NB4 (cell line): ENCODE measurements at regions not wholly inside any gene's neighbourhood (a gene's known extent, or its start where the extent isn't known, plus 50 kb on each side); places are given as distances from the start of the nearest gene placed in this dataset.

Source experiments
- CTCF ChIP-seq: IDR thresholded peaks from one replicate; pipeline ENCODE4 v1.5.1; 2012; ENCODE audit warnings: low read depth, low read length
- MAX ChIP-seq: IDR thresholded peaks from 2 replicates; pipeline ENCODE4 v1.6.1; 2011; ENCODE audit warnings: low read depth, low read length

- TF ChIP-seq CTCF (no peak), MAX (no peak)
Observed at GRCh38 chr4:23991444-23991843, 101.6 kb upstream of the PPARGC1A start.
